ENCODE measurements at regions not wholly inside any gene's neighbourhood (a gene's known extent, or its start where the extent isn't known, plus 50 kb on each side); places are given as distances from the start of the nearest gene placed in this dataset.

- Histone ChIP-seq H3K4me3 (ENCODE audit: control insufficient read depth in 1 of 7, extremely low read depth in 1 of 7, insufficient read depth in 4 of 7, low read depth in 2 of 7, low read length in 6 of 7) (no peak overlapping the region), H3K27me3 (replicated peaks in 2 of 5; ENCODE audit: control insufficient read depth in 4 of 5, insufficient read depth in 5 of 5, low read length in 4 of 5) (no peaks in the 10 kb centered on the region), H3K4me1 (ENCODE audit: control extremely low read depth in 1 of 4, control insufficient read depth in 4 of 4, insufficient read depth in 4 of 4, low read length in 3 of 4) (no peaks in the 10 kb centered on the region), H3K27ac (ENCODE audit: insufficient read depth in 1 of 2, low read depth in 1 of 2, low read length in 2 of 2, poor library complexity in 1 of 2, severe bottlenecking in 2 of 2) (no peak overlapping the region), H3K36me3 (ENCODE audit: control insufficient read depth in 4 of 4, insufficient read depth in 4 of 4, low read length in 3 of 4) (no peaks in the 10 kb centered on the region), H3K9me3 (ENCODE audit: control extremely low read depth in 1 of 5, control insufficient read depth in 4 of 5, insufficient read depth in 2 of 5, low read depth in 1 of 5, low read length in 4 of 5) (no peaks in the 10 kb centered on the region)
- ChIA-PET POLR2A (interaction anchor here (0.6 kb wide), 1 partner anchor 779 kb away, joined by 4 read pairs; no protein-coding TSS in a partner anchor), CTCF (no interaction called here)
- WGBS (ENCODE audit: insufficient coverage), result 74% methylated on average over 2 of the region's 2 CpGs
- no peak for DNase-seq
Observed at GRCh38 chr3:147141516-147142288, 264.6 kb downstream of the ZIC4 start.

GRCh38 chr3:147139341-147139740 is 267.0 kb downstream of the ZIC4 start:
- WGBS (ENCODE audit: insufficient coverage), result no CpG with 5 or more reads among the region's 1 CpG
- no peak overlapping the region for H3K4me3 ChIP-seq (ENCODE audit: control insufficient read depth in 1 of 7, extremely low read depth in 1 of 7, insufficient read depth in 4 of 7, low read depth in 2 of 7, low read length in 6 of 7)

GRCh38 chr3:147132168-147132567 is 274.2 kb downstream of the ZIC4 start:
- H3K27me3 ChIP-seq (replicated peaks in 2 of 5; ENCODE audit: control insufficient read depth in 4 of 5, insufficient read depth in 5 of 5, low read length in 4 of 5), result no peaks in the 10 kb centered on the region
- H3K4me3 ChIP-seq (ENCODE audit: control insufficient read depth in 1 of 7, extremely low read depth in 1 of 7, insufficient read depth in 4 of 7, low read depth in 2 of 7, low read length in 6 of 7), result no peak overlapping the region
- H3K4me1 ChIP-seq (ENCODE audit: control extremely low read depth in 1 of 4, control insufficient read depth in 4 of 4, insufficient read depth in 4 of 4, low read length in 3 of 4), result no peaks in the 10 kb centered on the region
- no peaks in the 10 kb centered on the region for H3K36me3 ChIP-seq (ENCODE audit: control insufficient read depth in 4 of 4, insufficient read depth in 4 of 4, low read length in 3 of 4)
- H3K27ac ChIP-seq (ENCODE audit: insufficient read depth in 1 of 2, low read depth in 1 of 2, low read length in 2 of 2, poor library complexity in 1 of 2, severe bottlenecking in 2 of 2), result no peak overlapping the region
- CTCF ChIA-PET, result no interaction called here
- no CpG with 5 or more reads among the region's 1 CpG for WGBS (ENCODE audit: insufficient coverage)
- no peak for DNase-seq
- H3K9me3 ChIP-seq (ENCODE audit: control extremely low read depth in 1 of 5, control insufficient read depth in 4 of 5, insufficient read depth in 2 of 5, low read depth in 1 of 5, low read length in 4 of 5), result no peaks in the 10 kb centered on the region
- POLR2A ChIA-PET, result no interaction called here

More at GRCh38 chr3:147139341-147139740, 267.0 kb downstream of the ZIC4 start:
- CTCF ChIA-PET, result no interaction called here
- no peaks in the 10 kb centered on the region for H3K27me3 ChIP-seq (replicated peaks in 2 of 5; ENCODE audit: control insufficient read depth in 4 of 5, insufficient read depth in 5 of 5, low read length in 4 of 5)
- H3K27ac ChIP-seq (ENCODE audit: insufficient read depth in 1 of 2, low read depth in 1 of 2, low read length in 2 of 2, poor library complexity in 1 of 2, severe bottlenecking in 2 of 2), result no peak overlapping the region
- H3K36me3 ChIP-seq (ENCODE audit: control insufficient read depth in 4 of 4, insufficient read depth in 4 of 4, low read length in 3 of 4), result no peaks in the 10 kb centered on the region
- DNase-seq, result no peak
- POLR2A ChIA-PET, result no interaction called here
- H3K4me1 ChIP-seq (ENCODE audit: control extremely low read depth in 1 of 4, control insufficient read depth in 4 of 4, insufficient read depth in 4 of 4, low read length in 3 of 4), result no peaks in the 10 kb centered on the region
- H3K9me3 ChIP-seq (ENCODE audit: control extremely low read depth in 1 of 5, control insufficient read depth in 4 of 5, insufficient read depth in 2 of 5, low read depth in 1 of 5, low read length in 4 of 5), result no peaks in the 10 kb centered on the region

DNA sequence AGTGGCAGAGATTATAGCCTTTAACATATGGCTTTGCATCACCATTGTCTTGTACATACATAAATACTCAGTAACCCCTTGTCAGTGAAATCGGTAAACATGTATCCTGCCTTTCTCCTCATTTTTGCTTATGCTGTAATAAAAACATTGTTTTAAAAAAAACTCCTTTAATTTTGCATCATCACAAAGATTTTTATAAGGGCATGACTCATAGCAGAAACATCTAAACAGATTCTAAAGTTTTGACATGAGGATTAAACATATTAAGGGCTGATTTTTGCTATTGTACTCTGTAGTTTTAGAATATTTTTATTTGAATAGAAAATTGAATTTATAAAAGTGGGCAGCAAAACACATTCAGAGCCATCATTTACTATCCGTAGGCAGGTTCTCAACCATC is 275.9 kb downstream of the ZIC4 start:
- H3K4me3 ChIP-seq (ENCODE audit: control insufficient read depth in 1 of 7, extremely low read depth in 1 of 7, insufficient read depth in 4 of 7, low read depth in 2 of 7, low read length in 6 of 7), result no peak overlapping the region
- no peaks in the 10 kb centered on the region for H3K36me3 ChIP-seq (ENCODE audit: control insufficient read depth in 4 of 4, insufficient read depth in 4 of 4, low read length in 3 of 4)
- ChIA-PET POLR2A (interaction anchor here (0.6 kb wide), 1 partner anchor 1084 kb away, joined by 4 read pairs; no protein-coding TSS in a partner anchor), CTCF (no interaction called here)
- no peaks in the 10 kb centered on the region for H3K27me3 ChIP-seq (replicated peaks in 2 of 5; ENCODE audit: control insufficient read depth in 4 of 5, insufficient read depth in 5 of 5, low read length in 4 of 5)
- H3K9me3 ChIP-seq (ENCODE audit: control extremely low read depth in 1 of 5, control insufficient read depth in 4 of 5, insufficient read depth in 2 of 5, low read depth in 1 of 5, low read length in 4 of 5), result no peaks in the 10 kb centered on the region
- no peak overlapping the region for H3K27ac ChIP-seq (ENCODE audit: insufficient read depth in 1 of 2, low read depth in 1 of 2, low read length in 2 of 2, poor library complexity in 1 of 2, severe bottlenecking in 2 of 2)
- no peaks in the 10 kb centered on the region for H3K4me1 ChIP-seq (ENCODE audit: control extremely low read depth in 1 of 4, control insufficient read depth in 4 of 4, insufficient read depth in 4 of 4, low read length in 3 of 4)
- DNase-seq, result no peak
- WGBS (ENCODE audit: insufficient coverage), result no CpG with 5 or more reads among the region's 2 CpGs

DNA sequence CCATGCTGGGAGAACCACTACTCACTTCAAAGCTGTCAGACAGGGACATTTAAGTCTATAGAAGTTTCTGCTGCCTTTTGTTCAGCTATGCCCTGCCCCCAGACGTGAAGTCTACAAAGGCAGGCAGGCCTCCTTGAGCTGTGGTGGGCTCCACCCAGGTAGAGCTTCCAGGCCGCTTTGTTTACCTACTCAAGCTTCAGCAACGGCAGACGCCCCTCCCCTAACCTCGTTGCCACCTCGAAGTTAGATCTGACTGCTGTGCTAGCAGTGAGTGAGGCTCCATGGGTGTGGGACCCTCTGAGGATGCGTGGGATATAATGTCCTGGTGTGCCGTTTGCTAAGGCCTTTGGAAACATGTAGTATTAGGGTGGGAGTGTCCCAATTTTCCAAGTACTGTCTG is 276.7 kb downstream of the ZIC4 start:
- no peaks in the 10 kb centered on the region for H3K9me3 ChIP-seq (ENCODE audit: control extremely low read depth in 1 of 5, control insufficient read depth in 4 of 5, insufficient read depth in 2 of 5, low read depth in 1 of 5, low read length in 4 of 5)
- H3K4me3 ChIP-seq (ENCODE audit: control insufficient read depth in 1 of 7, extremely low read depth in 1 of 7, insufficient read depth in 4 of 7, low read depth in 2 of 7, low read length in 6 of 7), result no peak overlapping the region
- CTCF ChIA-PET, result no interaction called here
- no peaks in the 10 kb centered on the region for H3K27me3 ChIP-seq (replicated peaks in 2 of 5; ENCODE audit: control insufficient read depth in 4 of 5, insufficient read depth in 5 of 5, low read length in 4 of 5)
- 92% methylated on average over 6 of the region's 8 CpGs for WGBS (ENCODE audit: insufficient coverage)
- H3K4me1 ChIP-seq (ENCODE audit: control extremely low read depth in 1 of 4, control insufficient read depth in 4 of 4, insufficient read depth in 4 of 4, low read length in 3 of 4), result no peaks in the 10 kb centered on the region
- POLR2A ChIA-PET, result no interaction called here
- no peak for DNase-seq
- no peak overlapping the region for H3K27ac ChIP-seq (ENCODE audit: insufficient read depth in 1 of 2, low read depth in 1 of 2, low read length in 2 of 2, poor library complexity in 1 of 2, severe bottlenecking in 2 of 2)
- no peaks in the 10 kb centered on the region for H3K36me3 ChIP-seq (ENCODE audit: control insufficient read depth in 4 of 4, insufficient read depth in 4 of 4, low read length in 3 of 4)

DNA sequence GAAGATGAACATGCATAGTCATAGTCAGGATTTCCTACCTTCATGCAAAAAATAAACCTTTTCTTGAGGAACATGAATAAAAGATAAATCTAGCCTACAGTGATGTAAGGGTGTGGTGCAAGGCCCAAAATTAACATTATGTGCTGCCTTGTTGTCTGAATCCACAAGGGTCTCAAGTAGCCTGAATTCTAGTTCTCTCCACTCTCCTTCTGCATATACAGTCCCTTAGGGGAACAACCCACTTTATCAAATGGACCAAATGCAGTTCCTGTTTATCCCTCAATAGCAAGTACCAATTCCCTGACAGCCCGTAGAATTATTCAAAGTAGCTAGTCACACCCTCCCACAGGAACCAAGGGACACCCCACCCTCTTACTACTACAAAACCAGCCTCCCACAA is 284.0 kb downstream of the ZIC4 start:
- ChIA-PET POLR2A (no interaction called here), CTCF (no interaction called here)
- H3K27me3 ChIP-seq (replicated peaks in 2 of 5; ENCODE audit: control insufficient read depth in 4 of 5, insufficient read depth in 5 of 5, low read length in 4 of 5), result no peaks in the 10 kb centered on the region
- no peaks in the 10 kb centered on the region for H3K4me1 ChIP-seq (ENCODE audit: control extremely low read depth in 1 of 4, control insufficient read depth in 4 of 4, insufficient read depth in 4 of 4, low read length in 3 of 4)
- no peak overlapping the region for H3K4me3 ChIP-seq (ENCODE audit: control insufficient read depth in 1 of 7, extremely low read depth in 1 of 7, insufficient read depth in 4 of 7, low read depth in 2 of 7, low read length in 6 of 7)
- no peak overlapping the region for H3K27ac ChIP-seq (ENCODE audit: insufficient read depth in 1 of 2, low read depth in 1 of 2, low read length in 2 of 2, poor library complexity in 1 of 2, severe bottlenecking in 2 of 2)
- H3K9me3 ChIP-seq (ENCODE audit: control extremely low read depth in 1 of 5, control insufficient read depth in 4 of 5, insufficient read depth in 2 of 5, low read depth in 1 of 5, low read length in 4 of 5), result no peaks in the 10 kb centered on the region
- WGBS (ENCODE audit: insufficient coverage), result 40% methylated on average over 1 of the region's 1 CpG
- DNase-seq, result no peak
- H3K36me3 ChIP-seq (ENCODE audit: control insufficient read depth in 4 of 4, insufficient read depth in 4 of 4, low read length in 3 of 4), result no peaks in the 10 kb centered on the region

DNA sequence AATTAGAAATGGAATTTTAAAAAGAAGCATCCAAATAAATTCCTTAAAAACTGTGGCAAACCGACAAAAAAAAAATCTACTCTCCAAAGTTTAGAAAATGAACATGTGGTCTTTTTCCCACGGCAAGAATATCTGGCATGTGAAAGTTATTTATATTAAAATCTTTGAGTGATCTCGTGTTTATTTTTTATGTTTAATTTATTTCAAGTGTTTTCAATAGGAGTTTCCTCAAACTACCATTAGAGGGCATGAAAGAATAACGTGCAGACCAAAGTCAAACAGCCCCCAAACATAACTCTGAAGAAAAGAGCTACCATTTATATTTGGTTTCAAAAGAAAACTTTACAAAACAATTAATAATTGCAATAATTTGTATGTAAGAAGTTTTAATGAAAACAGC is 286.4 kb downstream of the ZIC4 start:
- WGBS (ENCODE audit: insufficient coverage), result no CpG with 5 or more reads among the region's 4 CpGs
- ChIA-PET POLR2A (no interaction called here), CTCF (no interaction called here)
- H3K4me1 ChIP-seq (ENCODE audit: control extremely low read depth in 1 of 4, control insufficient read depth in 4 of 4, insufficient read depth in 4 of 4, low read length in 3 of 4), result no peaks in the 10 kb centered on the region
- peak in 1 of 3 donors; percentile 0 for DNase-seq
- no peaks in the 10 kb centered on the region for H3K9me3 ChIP-seq (ENCODE audit: control extremely low read depth in 1 of 5, control insufficient read depth in 4 of 5, insufficient read depth in 2 of 5, low read depth in 1 of 5, low read length in 4 of 5)
- H3K27ac ChIP-seq (ENCODE audit: insufficient read depth in 1 of 2, low read depth in 1 of 2, low read length in 2 of 2, poor library complexity in 1 of 2, severe bottlenecking in 2 of 2), result no peak overlapping the region
- H3K4me3 ChIP-seq (ENCODE audit: control insufficient read depth in 1 of 7, extremely low read depth in 1 of 7, insufficient read depth in 4 of 7, low read depth in 2 of 7, low read length in 6 of 7), result no peak overlapping the region
- H3K36me3 ChIP-seq (ENCODE audit: control insufficient read depth in 4 of 4, insufficient read depth in 4 of 4, low read length in 3 of 4), result no peaks in the 10 kb centered on the region
- H3K27me3 ChIP-seq (replicated peaks in 2 of 5; ENCODE audit: control insufficient read depth in 4 of 5, insufficient read depth in 5 of 5, low read length in 4 of 5), result no peaks in the 10 kb centered on the region

All from common myeloid progenitor, CD34-positive (primary cell).